ENCODE measurements at regions not wholly inside any gene's neighbourhood (a gene's known extent, or its start where the extent isn't known, plus 50 kb on each side); places are given as distances from the start of the nearest gene placed in this dataset.

- no peak overlapping the region for H3K4me3 ChIP-seq (ENCODE audit: low read depth, low read length)
- TF ChIP-seq CTCF (conservative IDR thresholded peaks at IDR 0.05; ENCODE audit: low read depth, low read length), result no peak
- no peak for DNase-seq (ENCODE audit: low read depth)
Measured at GRCh38 chr11:25535467-25536272, 796.3 kb upstream of the ANO3 start.

- DNase-seq (ENCODE audit: low read depth), result no peak
- no peak for TF ChIP-seq CTCF (conservative IDR thresholded peaks at IDR 0.05; ENCODE audit: low read depth, low read length)
- H3K4me3 ChIP-seq (ENCODE audit: low read depth, low read length), result no peak overlapping the region
Measured at GRCh38 chr11:25536289-25536688, 795.6 kb upstream of the ANO3 start.

GRCh38 chr11:25537393-25537792, 794.5 kb upstream of the ANO3 start:
- no peak overlapping the region for H3K4me3 ChIP-seq (ENCODE audit: low read depth, low read length)
- TF ChIP-seq CTCF (conservative IDR thresholded peaks at IDR 0.05; ENCODE audit: low read depth, low read length), result no peak
- DNase-seq (ENCODE audit: low read depth), result no peak

- no peak for DNase-seq (ENCODE audit: low read depth)
- H3K4me3 ChIP-seq (ENCODE audit: low read depth, low read length), result no peak overlapping the region
- no peak for TF ChIP-seq CTCF (conservative IDR thresholded peaks at IDR 0.05; ENCODE audit: low read depth, low read length)
Measured at GRCh38 chr11:25547292-25547691, 784.6 kb upstream of the ANO3 start.

- no peak for DNase-seq (ENCODE audit: low read depth)
- TF ChIP-seq CTCF (conservative IDR thresholded peaks at IDR 0.05; ENCODE audit: low read depth, low read length), result no peak
- no peak overlapping the region for H3K4me3 ChIP-seq (ENCODE audit: low read depth, low read length)
Measured at GRCh38 chr11:25562417-25562816, 769.5 kb upstream of the ANO3 start.

GRCh38 chr11:25565846-25566245, 766.1 kb upstream of the ANO3 start:
- DNase-seq (ENCODE audit: low read depth), result no peak
- TF ChIP-seq CTCF (conservative IDR thresholded peaks at IDR 0.05; ENCODE audit: low read depth, low read length), result no peak
- H3K4me3 ChIP-seq (ENCODE audit: low read depth, low read length), result no peak overlapping the region

Measured in epithelial cell of proximal tubule (primary cell).